Effector memory CD4-positive, alpha-beta T cell (primary cell): ENCODE measurements at regions not wholly inside any gene's neighbourhood (a gene's known extent, or its start where the extent isn't known, plus 50 kb on each side); places are given as distances from the start of the nearest gene placed in this dataset.

Source experiments
- DNase-seq, 3 donors: peaks; one replicate each; pipeline ENCODE4 v3.0.0-alpha.2; 2020
- H3K27ac ChIP-seq: 2 replicates; pipeline ENCODE4 v1.7.0; 2013; ENCODE audit warnings: mild to moderate bottlenecking, low read length, moderate library complexity; ENCODE audit not compliant: insufficient read depth, poor library complexity, severe bottlenecking
- H3K27me3 ChIP-seq: replicated peaks from 2 replicates; pipeline ENCODE4 v1.7.0; 2013; ENCODE audit warnings: mild to moderate bottlenecking, low read length; ENCODE audit not compliant: insufficient read depth, control insufficient read depth, poor library complexity, severe bottlenecking
- H3K36me3 ChIP-seq: 2 replicates; pipeline ENCODE4 v1.7.0; 2013; ENCODE audit warnings: mild to moderate bottlenecking, low read length, moderate library complexity; ENCODE audit not compliant: control insufficient read depth, insufficient read depth
- H3K4me1 ChIP-seq: 2 replicates; pipeline ENCODE4 v1.7.0; 2013; ENCODE audit warnings: low read length, mild to moderate bottlenecking; ENCODE audit not compliant: control insufficient read depth, insufficient read depth, poor library complexity, severe bottlenecking
- H3K4me3 ChIP-seq: 2 replicates; pipeline ENCODE4 v1.7.0; 2013; ENCODE audit warnings: low read length, low read depth, mild to moderate bottlenecking; ENCODE audit not compliant: insufficient read depth, poor library complexity, severe bottlenecking
- H3K9me3 ChIP-seq: 2 replicates; pipeline ENCODE4 v1.7.0; 2013; ENCODE audit warnings: mild to moderate bottlenecking, low read length, moderate library complexity; ENCODE audit not compliant: control insufficient read depth

- DNase-seq: no peak
- Histone ChIP-seq H3K27ac (no peak overlapping the region), H3K36me3 (no peaks in the 10 kb centered on the region), H3K9me3 (no peaks in the 10 kb centered on the region), H3K27me3 (no peaks in the 10 kb centered on the region), H3K4me3 (no peak overlapping the region), H3K4me1 (no peaks in the 10 kb centered on the region)
These were observed 95.6 kb downstream of the OLFM1 start for GRCh38 chr9:135183069-135183468.

DNA sequence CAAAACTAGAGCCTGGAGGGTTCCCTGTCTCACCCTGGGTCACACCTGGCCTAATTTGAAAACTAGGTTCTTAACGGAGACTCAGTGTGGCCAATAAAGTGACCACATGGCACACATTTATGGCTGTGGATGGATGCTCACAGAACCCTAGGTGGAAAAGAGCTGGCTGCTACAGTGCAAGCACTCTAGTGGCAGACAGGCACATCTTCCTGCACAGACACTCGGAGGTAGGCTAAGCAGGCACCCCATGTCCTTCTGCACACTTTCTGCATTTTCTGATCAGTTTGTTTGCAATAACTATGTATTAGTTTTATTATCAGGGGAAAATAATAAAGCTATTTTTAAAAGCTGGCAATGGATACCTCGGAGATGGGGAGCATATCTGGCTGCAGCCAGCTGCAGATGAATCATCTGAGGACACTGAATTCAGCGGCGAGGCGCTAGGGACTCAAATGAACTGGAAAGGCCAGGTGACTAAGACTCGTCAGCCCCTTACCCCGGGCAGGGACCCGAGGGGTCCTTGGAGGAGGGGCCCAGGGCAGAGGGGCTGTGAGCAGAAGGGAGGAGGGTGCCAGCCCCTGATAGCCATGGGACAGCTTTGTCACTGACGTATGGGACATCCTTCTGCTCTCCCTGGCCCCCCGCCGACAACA is 96.2 kb downstream of the OLFM1 start:
- no peak overlapping the region for H3K27ac ChIP-seq
- no peak for DNase-seq
- H3K4me1 ChIP-seq: no peaks in the 10 kb centered on the region
- no peaks in the 10 kb centered on the region for H3K27me3 ChIP-seq
- no peak overlapping the region for H3K4me3 ChIP-seq
- no peaks in the 10 kb centered on the region for H3K36me3 ChIP-seq
- no peaks in the 10 kb centered on the region for H3K9me3 ChIP-seq

GRCh38 chr9:135184181-135185053 is 96.9 kb downstream of the OLFM1 start:
- no peak overlapping the region for H3K27ac ChIP-seq
- no peaks in the 10 kb centered on the region for H3K4me1 ChIP-seq
- no peaks in the 10 kb centered on the region for H3K27me3 ChIP-seq
- H3K9me3 ChIP-seq: no peaks in the 10 kb centered on the region
- H3K36me3 ChIP-seq: no peaks in the 10 kb centered on the region
- DNase-seq: no peak
- H3K4me3 ChIP-seq: no peak overlapping the region

DNA sequence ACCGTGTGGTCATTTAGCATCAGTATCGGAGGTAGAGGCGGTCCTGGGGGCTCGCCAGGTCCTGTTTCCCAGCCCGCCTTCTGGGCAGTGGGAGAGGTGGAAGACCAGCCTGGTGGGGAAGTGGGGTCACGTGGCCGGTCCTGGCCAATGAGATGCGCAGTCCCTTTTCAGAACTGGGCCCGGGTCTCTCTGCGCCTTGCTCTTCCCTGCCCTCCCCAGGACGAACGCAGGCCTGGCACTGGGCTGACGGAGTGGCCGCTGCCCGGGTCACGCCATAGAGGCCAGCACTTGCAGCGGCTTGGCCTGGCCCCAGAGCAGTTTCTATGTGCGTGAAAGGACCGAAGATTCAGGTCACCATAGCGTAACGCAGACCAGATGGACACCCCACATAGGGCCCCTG is 97.6 kb downstream of the OLFM1 start:
- Histone ChIP-seq H3K27ac (no peak overlapping the region), H3K9me3 (no peaks in the 10 kb centered on the region), H3K4me3 (no peak overlapping the region), H3K4me1 (no peaks in the 10 kb centered on the region), H3K36me3 (no peaks in the 10 kb centered on the region), H3K27me3 (no peaks in the 10 kb centered on the region)
- DNase-seq: no peak

DNA sequence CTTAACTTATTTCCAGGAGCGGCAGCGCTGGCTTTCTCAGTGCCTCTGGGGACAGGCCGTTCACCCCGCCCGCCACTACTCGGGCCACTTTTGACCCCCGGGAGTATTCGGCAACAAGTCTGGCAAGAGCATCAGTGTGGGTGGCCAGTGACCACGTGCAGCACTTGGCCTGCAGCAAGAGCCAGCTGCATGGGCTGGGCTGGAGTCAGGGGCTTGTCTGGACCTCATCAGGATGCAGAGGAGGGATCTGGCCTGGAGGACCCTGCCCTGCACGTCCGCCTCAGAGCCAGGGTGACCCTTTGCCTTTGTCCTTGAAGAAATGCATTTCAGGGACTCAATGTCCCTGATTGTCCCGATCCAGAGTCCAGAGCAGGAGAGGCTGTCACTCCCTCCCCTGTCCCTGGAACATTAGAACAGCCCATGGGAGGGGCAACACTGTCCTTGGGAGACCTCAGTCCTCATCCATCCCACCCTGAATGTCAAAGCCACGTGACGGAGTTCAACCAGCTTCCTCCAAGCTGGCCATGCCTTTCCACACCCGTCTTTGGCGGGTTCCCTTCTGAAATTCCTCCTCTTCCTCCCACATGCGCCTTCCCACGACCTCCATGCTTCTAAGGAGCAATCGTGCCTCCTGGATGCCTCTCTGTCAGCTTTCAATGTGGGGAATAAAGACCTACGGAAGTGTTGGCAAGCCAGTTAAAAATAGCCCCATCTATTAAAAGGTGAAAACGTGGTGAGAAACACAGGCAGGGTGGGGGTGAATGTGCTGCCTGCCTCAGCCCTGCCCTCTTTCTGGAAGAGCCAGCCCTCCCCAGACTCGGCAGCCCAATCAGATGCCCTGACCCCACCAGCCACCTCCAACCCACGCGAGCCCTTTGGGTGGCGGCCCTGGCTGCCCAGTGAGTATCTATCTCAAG is 99.0 kb downstream of the OLFM1 start:
- DNase-seq: no peak
- Histone ChIP-seq H3K27me3 (no peaks in the 10 kb centered on the region), H3K9me3 (no peaks in the 10 kb centered on the region), H3K4me1 (no peaks in the 10 kb centered on the region), H3K4me3 (no peak overlapping the region), H3K36me3 (no peaks in the 10 kb centered on the region), H3K27ac (no peak overlapping the region)

DNA sequence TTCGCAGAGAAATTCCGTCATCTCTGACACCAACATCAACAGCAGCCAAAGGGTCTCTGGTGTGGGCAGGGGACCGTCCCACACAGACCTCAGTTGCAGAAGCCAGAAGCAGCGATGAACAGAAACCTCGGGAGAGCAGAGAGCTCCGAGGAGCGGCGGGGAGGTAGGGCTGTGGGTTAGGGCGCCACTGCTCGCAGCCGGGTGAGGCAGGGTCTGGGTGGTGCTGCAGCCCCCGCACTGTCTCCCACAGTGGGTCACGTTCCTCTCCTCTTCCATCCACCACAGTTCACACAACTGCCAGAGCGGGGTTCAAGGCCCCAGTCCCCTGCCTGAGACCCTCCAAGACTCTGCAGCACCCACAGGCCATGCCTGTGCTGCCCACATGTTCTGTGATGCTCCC is 99.9 kb downstream of the OLFM1 start:
- H3K36me3 ChIP-seq: no peaks in the 10 kb centered on the region
- H3K27me3 ChIP-seq: no peaks in the 10 kb centered on the region
- no peak overlapping the region for H3K4me3 ChIP-seq
- DNase-seq: no peak
- H3K27ac ChIP-seq: no peak overlapping the region
- no peaks in the 10 kb centered on the region for H3K4me1 ChIP-seq
- no peaks in the 10 kb centered on the region for H3K9me3 ChIP-seq

GRCh38 chr9:135188681-135189151 is 101.2 kb downstream of the OLFM1 start:
- DNase-seq: no peak
- Histone ChIP-seq H3K9me3 (no peaks in the 10 kb centered on the region), H3K27me3 (no peaks in the 10 kb centered on the region), H3K4me3 (no peak overlapping the region), H3K27ac (no peak overlapping the region), H3K36me3 (no peaks in the 10 kb centered on the region), H3K4me1 (no peaks in the 10 kb centered on the region)

DNA sequence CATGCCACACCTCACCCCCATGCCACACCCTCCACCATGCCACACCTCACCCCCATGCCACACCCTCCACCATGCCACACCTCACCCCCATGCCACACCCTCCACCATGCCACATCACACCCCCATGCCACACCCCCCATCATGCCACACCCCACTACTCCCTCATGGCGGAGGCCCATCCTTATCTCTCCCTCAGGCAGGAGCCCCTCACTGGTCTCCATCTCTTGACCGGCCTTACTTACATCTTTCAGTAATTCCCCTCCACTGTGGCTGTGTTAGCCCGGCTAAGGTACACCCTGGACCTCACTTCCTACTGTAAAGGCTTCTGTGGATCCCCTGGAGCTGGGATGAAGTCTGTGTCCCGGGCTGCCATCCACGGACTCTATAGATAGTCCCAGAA is 102.0 kb downstream of the OLFM1 start:
- Histone ChIP-seq H3K27ac (no peak overlapping the region), H3K9me3 (no peaks in the 10 kb centered on the region), H3K4me3 (no peak overlapping the region), H3K4me1 (no peaks in the 10 kb centered on the region), H3K36me3 (no peaks in the 10 kb centered on the region), H3K27me3 (no peaks in the 10 kb centered on the region)
- no peak for DNase-seq

DNA sequence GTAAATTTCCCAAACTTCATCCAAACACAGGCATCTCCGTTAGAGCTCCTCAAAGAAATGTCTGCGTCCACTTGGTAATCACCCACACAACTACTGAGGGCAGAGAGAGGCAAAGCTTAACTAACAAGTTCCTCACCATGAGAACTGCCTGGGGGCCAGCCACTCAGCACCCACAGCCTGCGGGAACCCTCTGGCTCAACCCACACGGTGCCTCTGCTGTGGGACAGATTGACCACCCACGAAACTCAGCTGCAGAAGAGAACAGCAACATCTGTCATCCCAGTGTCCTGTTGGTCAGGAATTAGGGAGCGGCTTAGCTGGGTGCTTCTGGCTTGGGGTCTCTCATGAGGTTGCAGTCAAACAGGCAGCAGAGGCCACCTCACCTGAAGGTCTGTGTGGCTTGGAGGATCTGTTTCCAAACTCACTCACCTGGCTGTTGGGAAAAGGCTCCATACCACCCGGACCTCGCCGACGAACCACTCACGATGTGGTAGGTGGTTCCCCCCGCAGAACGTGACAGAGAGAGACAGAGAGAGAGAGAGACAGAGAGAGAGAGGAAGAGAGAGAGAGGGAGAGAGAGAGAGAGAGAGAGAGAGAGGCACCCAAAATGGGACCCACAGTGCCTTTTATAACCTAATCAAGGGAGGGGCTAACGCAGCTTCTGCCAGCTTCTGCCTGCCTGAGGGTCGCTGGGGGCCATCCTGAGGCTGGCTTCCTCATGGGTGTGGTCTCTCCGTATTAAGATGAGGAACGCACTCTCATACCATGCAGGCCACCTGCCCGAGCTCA is 103.5 kb downstream of the OLFM1 start:
- no peaks in the 10 kb centered on the region for H3K36me3 ChIP-seq
- no peak for DNase-seq
- no peaks in the 10 kb centered on the region for H3K4me1 ChIP-seq

More for the DNA sequence above, 103.5 kb downstream of the OLFM1 start:
- H3K27me3 ChIP-seq: no peaks in the 10 kb centered on the region
- no peak overlapping the region for H3K4me3 ChIP-seq
- no peaks in the 10 kb centered on the region for H3K9me3 ChIP-seq
- no peak overlapping the region for H3K27ac ChIP-seq
